ENCODE measurements at regions not wholly inside any gene's neighbourhood (a gene's known extent, or its start where the extent isn't known, plus 50 kb on each side); places are given as distances from the start of the nearest gene placed in this dataset.

DNA sequence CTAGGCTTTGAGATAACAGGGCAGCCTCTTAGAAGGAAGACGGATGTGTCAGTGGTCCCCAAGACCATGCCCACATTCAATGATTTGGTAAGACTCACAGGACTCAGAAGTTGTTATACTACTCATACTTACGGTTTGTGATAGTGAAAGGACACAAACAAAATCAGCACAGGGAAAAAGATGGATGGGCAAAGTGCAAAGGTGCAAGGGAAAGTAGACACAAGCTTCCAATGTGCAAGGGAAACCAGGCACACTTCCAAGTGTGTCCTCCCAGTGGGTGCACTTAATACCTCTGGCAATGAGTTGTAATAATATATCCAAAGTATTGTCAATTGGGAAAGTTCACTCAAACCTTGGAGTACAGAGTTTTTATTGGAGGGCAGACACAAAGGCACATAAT lies 53.8 kb upstream of the VCX start:
- intact Hi-C loops (cut with DNase I): no loop called here
- ATAC-seq: no peak
- DNase-seq (ENCODE audit: missing footprints): no peak

DNA sequence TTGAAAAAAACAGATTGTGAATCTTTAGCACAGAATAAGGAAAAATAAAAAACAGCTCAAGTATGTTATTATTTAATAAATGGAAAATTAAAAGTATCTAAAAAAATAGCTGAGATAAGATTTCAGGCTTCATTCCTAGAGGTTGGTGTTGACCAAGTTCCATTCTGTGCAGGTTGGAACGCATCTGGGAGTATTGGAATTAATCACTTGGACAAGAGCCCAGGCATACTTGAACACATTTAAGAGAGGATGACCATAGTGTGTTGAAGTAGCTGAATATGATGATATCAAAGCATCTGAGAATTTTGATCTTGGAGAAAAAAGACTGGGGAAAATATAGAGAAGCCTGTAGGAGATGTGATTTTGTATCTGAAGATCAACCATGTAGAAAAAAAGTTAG lies 54.6 kb upstream of the VCX start:
- intact Hi-C loops (cut with DNase I): no loop called here
- DNase-seq (ENCODE audit: missing footprints) (no peak), ATAC-seq (no peak)

DNA sequence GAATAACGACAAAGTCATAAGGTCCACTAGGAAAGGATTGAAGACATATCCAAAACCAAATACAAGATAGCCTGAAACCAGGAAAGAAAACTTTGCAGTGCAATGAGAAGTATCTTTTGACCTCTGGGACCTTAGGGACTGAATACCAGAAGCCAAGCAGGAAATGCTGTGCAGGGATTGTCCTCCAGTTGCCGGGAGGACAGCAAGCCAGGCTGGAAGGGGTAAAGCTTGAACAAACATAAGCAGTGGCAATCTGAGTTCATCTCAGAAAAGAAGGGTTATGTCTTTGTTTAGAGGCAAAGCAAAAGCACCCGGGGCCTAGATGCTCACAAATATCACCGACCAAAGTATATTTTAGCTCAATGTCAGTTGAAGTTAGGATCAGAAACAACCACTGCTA lies 55.3 kb upstream of the VCX start:
- no peak for DNase-seq (ENCODE audit: missing footprints)
- intact Hi-C loops (cut with DNase I): no loop called here
- ATAC-seq: no peak

DNA sequence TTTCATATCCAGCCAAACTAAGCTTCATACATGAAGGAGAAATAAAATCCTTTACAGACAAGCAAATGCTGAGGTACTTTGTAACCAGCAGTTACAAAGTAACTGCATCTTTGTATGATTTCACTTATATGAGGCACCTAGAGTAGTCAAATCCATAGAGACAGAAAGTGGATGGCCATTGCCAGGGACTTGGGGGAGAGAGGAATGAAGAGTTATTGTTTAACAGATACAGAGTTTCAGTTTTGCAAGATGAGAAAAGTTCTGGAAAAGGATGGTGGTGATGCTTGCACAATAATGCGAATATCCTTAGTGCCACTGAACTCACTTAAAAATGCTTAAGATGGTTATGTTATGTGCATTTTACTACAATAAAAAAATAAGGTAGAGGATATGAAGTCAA lies 58.4 kb upstream of the VCX start:
- ATAC-seq: no peak
- DNase-seq (ENCODE audit: missing footprints): no peak

DNA sequence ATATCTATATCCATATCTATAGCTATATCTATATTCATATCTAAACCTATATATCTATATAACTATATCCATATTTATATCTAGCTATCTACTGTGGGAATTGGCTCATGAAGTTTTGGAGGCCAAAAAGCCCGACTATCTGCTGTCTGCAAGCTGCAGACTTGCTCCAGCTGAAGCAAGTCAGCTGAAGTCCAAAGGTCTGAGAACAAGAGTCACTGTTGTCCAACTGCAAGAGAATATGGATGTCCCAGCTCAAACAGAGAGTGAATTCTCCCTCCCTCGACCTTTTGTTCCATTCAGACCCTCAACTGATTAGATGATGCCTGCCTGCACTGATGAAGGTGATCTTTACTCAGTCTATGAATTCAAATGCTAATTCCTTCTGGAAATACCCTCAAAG lies 63.3 kb upstream of the VCX start:
- intact Hi-C loops (cut with DNase I): no loop called here
- no peak for DNase-seq (ENCODE audit: missing footprints)
- ATAC-seq: no peak

More for the DNA sequence above, 58.4 kb upstream of the VCX start:
- intact Hi-C loops (cut with DNase I): no loop called here

DNA sequence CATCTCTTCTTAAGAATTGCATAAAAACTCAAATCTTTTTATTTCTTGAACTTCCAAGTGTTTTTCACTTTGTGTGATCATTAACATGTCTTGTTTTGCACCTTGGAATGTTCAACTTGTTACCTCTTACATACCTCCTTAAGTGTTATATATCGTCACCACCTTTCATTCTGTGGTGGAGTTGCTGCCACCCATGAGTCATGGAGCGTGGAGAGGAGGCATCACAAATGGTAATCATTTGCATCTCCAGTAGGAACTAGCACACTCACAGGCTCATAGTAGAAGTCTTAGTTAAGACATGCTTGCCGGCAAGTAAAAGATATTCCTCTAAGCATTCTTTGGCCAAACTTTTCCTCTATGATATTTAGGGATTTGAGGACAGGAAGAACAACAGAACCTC lies 67.0 kb upstream of the VCX start:
- ATAC-seq: no peak
- DNase-seq (ENCODE audit: missing footprints): no peak
- intact Hi-C loops (cut with DNase I): no loop called here

DNA sequence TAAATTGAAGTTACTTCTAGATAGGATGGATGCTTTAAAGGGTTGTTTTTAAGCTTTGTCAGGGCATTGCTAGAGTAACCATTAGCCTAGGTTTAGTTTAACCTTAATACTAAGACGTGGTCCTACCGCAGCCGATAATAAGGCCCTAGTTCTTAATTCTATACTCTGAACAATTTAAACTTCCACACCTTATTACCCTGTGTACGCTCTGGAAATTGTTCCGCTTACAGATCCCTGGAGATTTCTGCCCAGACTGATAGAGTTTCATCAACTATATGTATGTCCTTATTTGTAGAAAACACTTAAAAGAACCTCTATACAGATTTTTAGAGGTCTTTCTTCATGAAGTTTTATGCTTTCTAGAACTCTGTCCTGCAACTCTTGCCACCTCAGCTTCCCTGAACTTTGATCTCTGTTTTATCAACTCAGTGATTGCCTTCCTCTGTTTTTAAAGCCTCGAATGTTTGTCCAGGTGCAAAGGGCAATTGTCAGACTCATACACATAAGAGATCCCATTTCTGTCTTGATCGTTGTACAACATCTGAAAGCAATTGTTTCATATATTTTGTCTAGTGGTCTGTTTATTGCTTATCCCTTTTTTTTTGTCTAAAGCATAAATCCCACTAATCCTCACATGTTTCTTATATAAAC lies 71.1 kb upstream of the VCX start:
- intact Hi-C loops (cut with DNase I): no loop called here
- no peak for ATAC-seq
- no peak for DNase-seq (ENCODE audit: missing footprints)

DNA sequence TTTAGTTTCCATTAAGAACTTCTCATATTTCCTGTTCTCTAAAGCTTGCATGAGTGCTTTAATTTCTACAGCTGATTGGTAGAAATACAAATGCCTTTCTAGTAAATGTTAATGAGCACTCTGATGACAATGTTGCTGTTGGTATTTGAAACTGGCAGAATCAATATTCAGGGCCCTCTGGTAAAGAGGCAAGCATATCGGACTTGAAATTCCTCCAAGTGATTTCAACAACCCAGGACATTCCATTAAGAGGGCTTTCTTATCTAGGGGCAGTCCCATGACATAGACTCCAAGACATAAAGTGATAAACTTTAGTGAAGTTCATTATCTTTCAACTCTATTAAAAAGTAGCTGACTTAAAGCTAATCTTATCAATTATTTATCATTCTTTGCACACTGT lies 83.1 kb upstream of the VCX start:
- DNase-seq (ENCODE audit: missing footprints): no peak
- no peak for ATAC-seq
- intact Hi-C loops (cut with DNase I): no loop called here

DNA sequence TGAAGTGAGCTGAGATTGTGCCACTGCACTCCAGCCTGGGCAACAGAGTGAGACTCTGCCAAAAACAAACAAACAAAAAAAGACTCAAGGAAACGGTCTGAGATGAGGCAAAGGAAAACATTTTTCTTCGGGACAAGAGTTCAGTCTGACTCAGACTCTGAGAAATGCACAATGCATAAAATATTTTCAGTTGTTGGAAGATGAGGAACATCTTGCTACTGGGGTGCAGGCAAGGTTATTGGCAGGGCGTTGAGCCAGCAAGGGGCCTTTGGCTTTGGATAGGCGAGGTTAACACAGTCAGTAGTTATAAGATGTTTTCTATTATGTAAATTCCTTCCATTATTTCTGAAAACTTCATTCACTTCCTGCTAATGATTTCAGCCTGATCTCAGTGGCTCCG lies 96.1 kb upstream of the VCX start:
- DNase-seq (ENCODE audit: missing footprints) (no peak), ATAC-seq (no peak)
- intact Hi-C loops (cut with DNase I): no loop called here

DNA sequence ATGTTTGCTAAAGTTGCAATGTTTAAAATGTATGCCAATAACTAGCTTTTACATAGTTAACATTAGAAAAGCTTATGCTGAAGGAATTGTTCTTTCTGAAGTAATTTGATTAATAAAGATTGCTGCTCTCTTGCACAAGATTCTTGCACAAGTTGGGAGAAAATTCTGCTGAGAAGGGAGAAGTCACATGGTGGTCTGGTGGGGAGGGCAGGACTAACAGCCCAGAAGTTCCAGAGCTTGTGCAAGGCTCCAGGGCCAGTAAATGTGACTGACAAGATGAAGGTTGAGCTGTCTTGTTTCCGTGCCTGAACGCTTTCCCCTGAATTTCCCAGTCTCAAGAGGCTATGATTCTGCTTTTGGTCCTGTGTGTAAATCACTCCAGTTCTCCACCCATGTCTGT lies 112.9 kb upstream of the VCX start:
- no peak for DNase-seq (ENCODE audit: missing footprints)
- intact Hi-C loops (cut with DNase I): no loop called here
- no peak for ATAC-seq

DNA sequence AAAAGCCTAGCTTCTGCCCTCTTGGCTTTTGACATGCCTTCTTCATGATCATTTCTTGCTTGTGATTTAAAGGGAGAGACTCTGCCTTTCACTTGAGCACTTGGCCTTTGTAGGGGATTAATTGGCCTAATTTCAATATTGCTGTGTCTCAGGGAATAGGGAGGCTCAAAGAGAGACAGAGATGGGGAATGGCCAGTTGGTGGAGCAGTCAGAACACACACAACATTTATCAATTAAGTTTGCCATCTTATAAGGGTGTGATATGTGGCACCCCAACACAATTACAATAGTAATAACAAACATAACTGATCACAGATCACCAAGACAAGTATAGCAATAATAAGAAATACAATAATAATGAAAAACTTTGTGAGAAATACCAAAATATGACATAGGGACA lies 122.5 kb upstream of the VCX start:
- DNase-seq (ENCODE audit: missing footprints) (no peak), ATAC-seq (no peak)
- intact Hi-C loops (cut with DNase I): no loop called here

DNA sequence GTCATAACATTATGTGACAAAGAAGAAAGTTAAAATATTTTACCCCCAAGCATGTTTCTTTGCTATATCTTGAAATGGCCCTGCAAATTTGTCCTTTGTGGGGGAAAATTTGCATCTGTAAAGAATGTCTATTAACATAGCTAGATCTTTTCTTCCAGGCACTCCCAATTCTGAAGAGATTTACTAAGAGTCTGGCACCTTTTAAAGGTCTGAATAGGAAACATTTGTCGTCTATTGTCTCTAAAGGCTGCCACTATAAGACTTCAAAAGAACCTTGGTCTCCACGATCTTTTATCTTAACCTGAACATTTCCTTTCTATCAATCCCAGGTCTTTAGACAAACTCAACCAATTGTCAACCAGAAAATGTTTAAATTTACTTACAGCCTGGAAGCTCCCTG lies 128.6 kb upstream of the VCX start:
- DNase-seq (ENCODE audit: missing footprints) (no peak), ATAC-seq (no peak)
- intact Hi-C loops (cut with DNase I): no loop called here

DNA sequence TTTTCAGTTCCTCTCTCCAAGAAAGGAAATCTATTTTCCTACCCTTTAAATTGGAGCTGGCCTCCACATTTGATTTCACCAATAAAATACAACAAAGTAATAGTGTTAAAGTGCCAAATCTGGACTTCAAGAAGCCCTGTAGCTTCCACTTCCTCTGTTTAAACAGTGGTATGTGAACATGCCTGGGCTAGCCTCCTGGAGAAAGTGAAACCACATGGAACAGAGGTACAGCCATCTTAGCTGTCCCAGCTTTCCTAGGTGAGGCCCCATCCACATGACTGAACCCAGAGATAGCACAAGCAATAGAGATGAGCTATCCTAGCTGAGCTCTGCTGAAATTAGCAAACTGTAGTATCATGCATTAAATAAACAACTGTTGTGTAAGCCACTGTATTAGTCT lies 131.8 kb upstream of the VCX start:
- ATAC-seq (no peak), DNase-seq (ENCODE audit: missing footprints) (no peak)
- intact Hi-C loops (cut with DNase I): no loop called here

DNA sequence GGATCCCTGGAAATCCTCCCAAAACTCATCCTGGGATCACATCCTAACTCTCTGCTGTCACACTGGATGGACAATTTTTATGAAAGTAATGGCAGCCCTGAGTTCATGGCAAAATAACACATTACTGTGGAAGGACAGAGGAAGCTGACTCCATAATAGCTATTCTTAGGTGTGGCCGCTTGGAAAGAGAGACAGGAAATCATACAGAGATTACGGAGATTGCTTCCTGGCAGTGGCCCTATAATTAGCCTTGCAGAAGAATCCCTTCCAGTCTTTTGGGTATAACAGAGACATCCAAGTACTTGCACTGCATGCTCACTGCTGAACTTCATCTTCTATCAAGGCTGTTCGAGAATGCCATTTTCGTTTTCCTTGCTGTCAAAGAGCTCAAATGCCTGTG lies 133.1 kb upstream of the VCX start:
- intact Hi-C loops (cut with DNase I): no loop called here
- no peak for ATAC-seq

DNA sequence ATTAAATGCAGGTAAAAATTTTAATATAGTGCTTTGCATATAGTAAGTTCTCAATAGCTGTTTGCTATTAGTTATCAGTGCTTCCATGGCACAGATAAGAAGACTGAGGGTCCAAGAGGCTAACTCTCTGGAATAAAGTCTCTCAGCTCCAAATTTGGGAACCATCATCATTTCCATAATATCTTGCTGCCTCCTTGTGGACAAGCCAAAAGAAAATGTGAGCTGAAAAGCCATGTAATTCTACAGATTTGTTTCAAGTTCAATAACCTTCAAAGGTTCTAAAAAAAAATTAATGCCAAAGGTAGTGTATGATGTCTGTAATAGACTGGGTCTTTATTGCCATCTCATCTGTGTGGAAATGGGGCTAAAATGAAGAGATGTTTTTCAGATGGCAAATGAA lies 136.9 kb upstream of the VCX start:
- DNase-seq (ENCODE audit: missing footprints) (no peak), ATAC-seq (no peak)
- intact Hi-C loops (cut with DNase I): no loop called here

More for the DNA sequence above, 133.1 kb upstream of the VCX start:
- DNase-seq (ENCODE audit: missing footprints): no peak

DNA sequence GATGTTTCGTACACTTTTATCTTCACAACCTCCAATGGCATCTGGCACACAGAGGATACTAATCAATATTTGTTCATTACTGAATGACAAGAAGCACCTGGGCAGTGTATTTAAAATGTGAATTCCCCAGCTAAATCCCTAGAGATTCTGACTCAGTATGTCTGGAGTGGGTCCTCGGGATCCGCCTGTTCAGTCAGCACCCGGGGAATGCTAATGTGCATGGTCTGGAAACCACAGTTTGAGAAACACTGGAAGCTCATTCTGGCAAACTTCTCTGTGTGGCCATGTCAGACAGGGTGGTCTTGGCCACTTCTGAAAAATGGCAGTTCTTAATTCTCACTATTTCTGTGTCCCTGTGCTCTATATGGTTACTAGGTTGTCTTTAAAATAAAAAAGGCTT lies 138.8 kb upstream of the VCX start:
- no peak for DNase-seq (ENCODE audit: missing footprints)

DNA sequence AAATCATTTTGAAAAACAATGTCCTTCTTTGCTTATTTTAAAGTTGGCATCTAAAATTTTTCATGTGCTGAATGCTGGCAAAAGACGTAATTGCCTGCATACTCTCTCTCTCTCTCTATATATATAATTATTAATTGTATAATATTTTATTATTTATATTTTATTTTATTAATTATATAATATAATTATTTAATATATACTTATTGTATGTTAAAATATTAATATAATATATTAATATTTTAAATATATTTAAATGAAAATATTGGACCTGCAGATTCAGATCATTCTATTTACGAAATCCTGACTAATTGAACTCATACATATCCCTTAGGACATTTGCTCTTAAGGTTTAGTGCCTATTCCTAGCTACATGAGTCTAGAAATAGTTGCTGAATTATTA lies 144.7 kb upstream of the VCX start:
- ATAC-seq (no peak), DNase-seq (ENCODE audit: missing footprints) (no peak)
- intact Hi-C loops (cut with DNase I): no loop called here

More for the DNA sequence above, 138.8 kb upstream of the VCX start:
- intact Hi-C loops (cut with DNase I): no loop called here
- ATAC-seq: no peak

DNA sequence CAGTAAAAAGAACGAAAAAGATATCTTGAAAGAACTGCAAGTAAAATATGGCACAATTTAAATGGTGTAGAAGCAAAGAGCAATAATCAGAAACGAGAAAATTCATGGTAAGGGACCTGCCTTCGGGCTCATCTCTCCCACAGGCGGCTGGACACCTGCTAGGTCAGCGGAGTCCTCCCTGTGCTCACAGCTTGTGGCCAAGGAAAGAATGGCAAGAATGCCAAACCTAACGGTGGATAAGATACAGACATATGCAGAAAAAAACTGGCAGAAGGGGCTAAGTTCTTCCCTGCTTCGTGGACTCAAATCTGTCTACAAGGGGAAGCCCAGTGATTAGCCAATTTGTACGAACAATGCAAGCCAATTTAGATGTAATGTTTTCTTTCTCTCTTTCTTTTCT lies 152.1 kb upstream of the VCX start:
- intact Hi-C loops (cut with DNase I): no loop called here
- no peak for DNase-seq (ENCODE audit: missing footprints)
- no peak for ATAC-seq

DNA sequence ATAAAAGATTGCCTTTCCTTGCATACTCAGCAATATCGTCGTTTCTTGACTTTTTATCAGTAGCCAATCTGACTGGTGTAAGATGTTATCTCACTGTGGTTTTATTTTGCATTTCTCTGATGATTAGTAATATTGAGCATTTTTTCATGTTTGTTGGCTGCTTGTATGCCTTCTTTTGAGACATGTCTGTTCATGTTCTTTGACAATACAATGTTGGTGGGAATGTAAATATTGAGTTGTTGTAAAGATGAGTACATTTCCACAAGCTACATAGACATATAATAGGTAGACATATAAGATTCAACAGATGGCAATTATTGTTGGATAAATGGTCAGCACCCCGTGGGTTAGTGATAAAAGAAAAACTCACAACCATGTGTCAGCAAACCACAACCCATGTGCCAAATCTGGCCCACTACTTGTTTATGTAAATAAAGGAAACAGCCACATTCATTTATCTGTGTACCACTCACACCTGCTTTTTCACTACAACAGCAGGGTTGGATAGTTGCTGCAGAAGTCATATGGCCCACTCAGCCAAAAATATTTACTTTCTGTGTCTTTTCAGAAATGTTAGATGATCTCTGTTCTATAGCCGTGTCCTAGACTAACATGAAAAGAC lies 153.1 kb upstream of the VCX start:
- ATAC-seq: no peak
- no peak for DNase-seq (ENCODE audit: missing footprints)
- intact Hi-C loops (cut with DNase I): no loop called here

DNA sequence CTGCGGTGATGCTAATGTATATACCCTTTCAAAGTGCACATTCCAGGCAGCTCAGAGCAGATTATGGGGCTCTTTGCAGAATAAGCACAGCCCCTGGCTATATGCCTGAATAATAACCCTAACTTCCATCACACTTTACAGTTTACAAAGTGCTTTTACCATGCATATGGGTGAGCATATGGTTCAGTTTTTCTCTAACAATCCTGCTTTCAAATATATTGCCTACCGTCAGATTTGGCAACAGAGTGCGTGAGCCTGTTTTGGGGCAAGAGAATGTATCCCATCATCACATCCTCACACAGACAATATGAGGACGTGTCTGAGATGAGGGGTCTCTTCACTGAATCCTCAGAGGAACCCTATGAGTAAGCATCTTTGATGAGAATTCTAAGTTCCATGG lies 162.8 kb upstream of the VCX start:
- DNase-seq (ENCODE audit: missing footprints) (no peak), ATAC-seq (no peak)
- intact Hi-C loops (cut with DNase I): no loop called here

DNA sequence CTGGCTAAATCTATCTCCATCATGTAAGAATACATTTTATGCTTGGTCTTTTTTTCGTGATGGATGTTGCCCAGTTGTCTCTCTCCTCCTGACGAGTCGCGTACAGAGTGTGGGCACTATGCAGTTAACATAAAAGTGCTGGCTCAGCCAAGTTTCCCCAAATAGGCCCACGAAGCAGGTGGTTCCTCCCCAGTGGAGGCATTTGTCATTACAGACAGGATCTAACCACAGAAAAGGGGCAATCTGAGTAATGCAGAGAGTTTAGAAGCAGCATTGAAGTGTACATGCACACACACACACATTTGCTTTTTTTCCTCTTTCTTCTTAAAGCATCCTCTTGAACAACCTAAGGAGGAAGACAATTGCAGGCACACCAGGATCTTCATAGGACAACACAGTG lies 188.7 kb upstream of the VCX start:
- DNase-seq (ENCODE audit: missing footprints) (no peak), ATAC-seq (no peak)
- intact Hi-C loops (cut with DNase I): no loop called here
